Thoracic aorta (tissue), 2 donors: ENCODE measurements at regions not wholly inside any gene's neighbourhood (a gene's known extent, or its start where the extent isn't known, plus 50 kb on each side); places are given as distances from the start of the nearest gene placed in this dataset.

ENCODE experiments used
- ATAC-seq: fragments of 150-250 bp; one replicate; pipeline ENCODE4 v1.8.0; 2017; ENCODE audit warnings: low read depth; ENCODE audit not compliant: insufficient number of reproducible peaks, low FRiP score
- DNase-seq: peaks from one replicate; pipeline ENCODE4 v3.0.0-alpha.2; 2020; ENCODE audit warnings: low spot score
- H3K27ac ChIP-seq, 2 donors: fragments of 200-600 bp; sonication (generic); 1 replicate in 1 of 2; 2 replicates in 1 of 2; pipeline ENCODE4 v1.5.1; 2016; ENCODE audit warnings: mild to moderate bottlenecking in 2 of 2, moderate library complexity in 2 of 2
- H3K27me3 ChIP-seq: fragments of 200-600 bp; sonication (generic); replicated peaks from 2 replicates; pipeline ENCODE4 v1.6.0; 2016; ENCODE audit warnings: mild to moderate bottlenecking; ENCODE audit not compliant: insufficient read depth
- H3K36me3 ChIP-seq: fragments of 200-600 bp; sonication (generic); one replicate; pipeline ENCODE4 v1.5.1; 2016
- H3K4me1 ChIP-seq, 2 donors: fragments of 200-600 bp; sonication (generic); 1 replicate in 1 of 2; 2 replicates in 1 of 2; pipeline versions ENCODE4 v1.5.1 to v1.6.0; 2016; ENCODE audit warnings: low read depth in 2 of 2, mild to moderate bottlenecking in 1 of 2; ENCODE audit not compliant: control insufficient read depth in 1 of 2
- H3K4me3 ChIP-seq: fragments of 200-600 bp; sonication (generic); 2 replicates; pipeline ENCODE4 v1.5.1; 2016; ENCODE audit warnings: mild to moderate bottlenecking
- H3K9me3 ChIP-seq: fragments of 200-600 bp; sonication (generic); 2 replicates; pipeline ENCODE4 v1.5.1; 2016
- TF ChIP-seq, protein P1 (sequence below): fragments of 200-600 bp; sonication (generic); IDR thresholded peaks from one replicate; pipeline ENCODE4 v1.5.1; 2019; ENCODE audit warnings: antibody characterized with exemption

DNA sequence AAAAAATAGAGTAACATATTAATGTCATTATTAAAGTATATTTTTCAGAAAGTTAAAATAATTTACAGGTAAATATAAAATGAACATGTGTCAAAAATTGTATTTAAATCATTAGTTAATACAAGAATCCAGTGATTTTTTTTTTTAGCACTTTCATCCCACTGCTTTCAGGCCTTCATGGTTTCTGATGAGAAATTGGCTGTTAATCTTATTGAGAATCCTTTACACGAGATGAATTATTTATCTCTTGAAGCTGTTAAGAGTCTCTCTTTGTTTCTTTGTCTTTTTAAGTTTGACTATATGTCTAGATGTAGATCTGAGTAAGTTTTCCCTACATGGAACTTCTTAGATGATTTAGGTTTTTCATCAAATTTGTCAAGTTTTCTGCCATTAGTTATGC is 578.5 kb upstream of the KCND2 start:
- H3K36me3 ChIP-seq = no peaks in the 10 kb centered on the region
- no peak overlapping the region for H3K27ac ChIP-seq

DNA sequence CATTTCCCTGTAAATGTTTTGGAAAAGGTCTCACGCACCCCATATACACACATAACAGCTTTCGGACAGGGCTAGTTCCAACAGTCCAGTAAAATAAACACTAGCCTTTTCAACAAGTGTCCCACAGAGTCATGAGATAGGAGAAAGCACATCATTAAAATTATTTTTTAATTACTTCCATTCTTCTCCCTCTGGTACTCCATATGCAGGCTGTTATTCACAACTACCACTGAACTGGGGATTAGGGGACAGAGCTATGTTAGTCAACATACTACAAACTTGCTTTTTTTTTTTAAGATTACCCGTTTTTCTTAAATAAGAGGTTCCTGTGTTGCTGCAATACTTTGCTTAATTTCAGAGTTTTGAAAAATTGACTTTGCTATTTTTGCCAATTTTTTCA is 576.6 kb upstream of the KCND2 start:
- H3K36me3 ChIP-seq = no peaks in the 10 kb centered on the region
- H3K9me3 ChIP-seq = no peaks in the 10 kb centered on the region
- H3K4me1 ChIP-seq = no peaks in the 10 kb centered on the region
- TF ChIP-seq, protein P1, sequence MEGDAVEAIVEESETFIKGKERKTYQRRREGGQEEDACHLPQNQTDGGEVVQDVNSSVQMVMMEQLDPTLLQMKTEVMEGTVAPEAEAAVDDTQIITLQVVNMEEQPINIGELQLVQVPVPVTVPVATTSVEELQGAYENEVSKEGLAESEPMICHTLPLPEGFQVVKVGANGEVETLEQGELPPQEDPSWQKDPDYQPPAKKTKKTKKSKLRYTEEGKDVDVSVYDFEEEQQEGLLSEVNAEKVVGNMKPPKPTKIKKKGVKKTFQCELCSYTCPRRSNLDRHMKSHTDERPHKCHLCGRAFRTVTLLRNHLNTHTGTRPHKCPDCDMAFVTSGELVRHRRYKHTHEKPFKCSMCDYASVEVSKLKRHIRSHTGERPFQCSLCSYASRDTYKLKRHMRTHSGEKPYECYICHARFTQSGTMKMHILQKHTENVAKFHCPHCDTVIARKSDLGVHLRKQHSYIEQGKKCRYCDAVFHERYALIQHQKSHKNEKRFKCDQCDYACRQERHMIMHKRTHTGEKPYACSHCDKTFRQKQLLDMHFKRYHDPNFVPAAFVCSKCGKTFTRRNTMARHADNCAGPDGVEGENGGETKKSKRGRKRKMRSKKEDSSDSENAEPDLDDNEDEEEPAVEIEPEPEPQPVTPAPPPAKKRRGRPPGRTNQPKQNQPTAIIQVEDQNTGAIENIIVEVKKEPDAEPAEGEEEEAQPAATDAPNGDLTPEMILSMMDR = no peak
- DNase-seq (no peak), ATAC-seq (no peak)
- no peak overlapping the region for H3K4me3 ChIP-seq
- H3K27me3 ChIP-seq = no peaks in the 10 kb centered on the region
- H3K27ac ChIP-seq = no peak overlapping the region

More for the DNA sequence above, 578.5 kb upstream of the KCND2 start:
- H3K9me3 ChIP-seq = no peaks in the 10 kb centered on the region
- no peak for DNase-seq
- TF ChIP-seq, protein P1 = no peak
- no peaks in the 10 kb centered on the region for H3K4me1 ChIP-seq
- no peak for ATAC-seq
- H3K27me3 ChIP-seq = no peaks in the 10 kb centered on the region
- no peak overlapping the region for H3K4me3 ChIP-seq

DNA sequence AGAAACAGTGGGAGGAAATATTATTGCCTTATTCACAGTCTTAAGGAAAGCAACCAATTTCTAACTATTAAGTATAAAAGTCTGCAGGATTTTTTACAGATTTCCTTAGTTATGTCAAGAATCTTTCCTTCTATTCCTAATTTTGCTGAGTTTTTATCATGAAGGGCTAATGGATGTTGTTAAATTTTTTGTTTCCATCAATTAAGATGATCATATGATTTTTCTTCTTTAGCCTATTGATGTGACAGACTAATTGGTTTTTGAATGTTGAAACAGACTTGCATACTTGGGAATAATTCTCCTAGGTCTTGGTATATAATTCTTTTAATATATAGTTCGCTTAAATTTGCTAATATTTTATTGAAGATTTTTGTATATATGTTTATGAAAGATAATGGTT is 569.1 kb upstream of the KCND2 start:
- TF ChIP-seq, protein P1 = no peak
- no peak overlapping the region for H3K4me3 ChIP-seq
- H3K9me3 ChIP-seq = no peaks in the 10 kb centered on the region
- H3K36me3 ChIP-seq = no peaks in the 10 kb centered on the region
- no peaks in the 10 kb centered on the region for H3K4me1 ChIP-seq
- ATAC-seq (no peak), DNase-seq (no peak)
- H3K27me3 ChIP-seq = no peaks in the 10 kb centered on the region
- H3K27ac ChIP-seq = no peak overlapping the region

DNA sequence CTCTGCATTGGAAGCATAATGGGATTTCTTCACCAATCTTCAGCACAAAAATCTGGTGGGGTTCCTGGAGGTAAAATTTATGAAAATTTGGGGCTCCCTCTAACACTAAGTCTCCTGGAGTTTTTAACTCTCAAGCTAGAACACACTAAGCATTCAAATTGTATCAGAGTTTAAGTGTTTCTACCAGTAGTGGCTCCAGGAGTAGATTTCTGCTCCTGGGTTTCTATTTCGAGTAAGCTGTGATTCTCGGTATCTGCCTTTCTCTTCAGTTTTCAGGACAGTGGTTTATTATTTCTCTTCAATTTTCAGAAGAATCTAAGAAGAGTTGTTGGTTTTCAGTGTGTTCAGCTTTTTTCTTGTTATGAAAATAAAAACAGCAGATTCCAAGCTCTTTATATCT is 566.4 kb upstream of the KCND2 start:
- no peaks in the 10 kb centered on the region for H3K27me3 ChIP-seq
- DNase-seq = no peak
- H3K9me3 ChIP-seq = no peaks in the 10 kb centered on the region
- H3K27ac ChIP-seq = no peak overlapping the region
- H3K36me3 ChIP-seq = no peaks in the 10 kb centered on the region
- no peak overlapping the region for H3K4me3 ChIP-seq
- no peak for ATAC-seq
- TF ChIP-seq, protein P1 = no peak
- no peaks in the 10 kb centered on the region for H3K4me1 ChIP-seq

DNA sequence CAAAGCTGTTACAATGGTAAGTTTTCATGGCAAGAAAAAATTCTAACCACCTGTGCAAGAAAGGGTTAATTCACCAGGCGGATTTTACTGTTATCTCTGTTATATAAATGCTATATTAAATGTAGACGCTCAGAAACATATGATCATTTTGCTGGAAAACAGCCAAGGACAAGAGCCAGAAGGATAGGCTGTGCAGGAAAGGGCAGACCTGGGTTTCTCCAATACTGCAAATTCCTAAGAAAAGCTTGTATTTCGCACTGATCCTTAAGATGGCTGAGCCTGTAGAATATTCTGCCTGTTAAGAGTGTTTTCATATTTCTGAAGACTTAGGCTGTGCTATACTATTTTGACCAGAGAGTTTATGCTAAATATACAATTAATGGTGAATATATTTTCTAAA is 564.1 kb upstream of the KCND2 start:
- Histone ChIP-seq H3K4me1 (no peaks in the 10 kb centered on the region), H3K27me3 (no peaks in the 10 kb centered on the region), H3K27ac (no peak overlapping the region), H3K9me3 (no peaks in the 10 kb centered on the region), H3K36me3 (no peaks in the 10 kb centered on the region), H3K4me3 (no peak overlapping the region)
- ATAC-seq (no peak), DNase-seq (no peak)
- TF ChIP-seq, protein P1 = no peak
